ENCODE measurements at regions not wholly inside any gene's neighbourhood (a gene's known extent, or its start where the extent isn't known, plus 50 kb on each side); places are given as distances from the start of the nearest gene placed in this dataset.

DNA sequence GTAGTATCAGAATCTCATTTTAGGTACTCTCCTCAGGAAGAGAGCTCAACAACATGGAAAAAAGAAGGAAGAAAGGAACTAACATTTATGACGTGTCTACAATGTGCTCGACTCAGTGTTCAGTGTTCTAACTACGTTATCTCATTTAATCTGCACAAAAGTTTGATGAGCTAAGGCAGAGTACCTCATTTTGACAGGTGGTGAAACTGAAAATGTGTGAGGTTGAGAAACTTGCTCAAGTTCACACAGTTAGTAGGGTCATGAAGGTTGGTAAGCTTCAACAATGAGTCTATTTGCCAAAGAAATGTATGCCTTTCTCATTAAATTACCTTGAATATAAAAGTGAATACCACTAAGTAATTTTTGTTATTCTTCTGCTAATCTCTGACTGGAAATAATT, 165.1 kb downstream of the CAAP1 start:
- Histone ChIP-seq H3K27me3 (peaks cover 0 to 9% (median 0%) of the 10 kb centered on the region in 7 donors), H3K27ac (no peak overlapping the region), H3K4me1 (no peaks in the 10 kb centered on the region), H3K9me3 (peaks cover 0 to 9% (median 0%) of the 10 kb centered on the region in 11 donors), H3K36me3 (no peaks in the 10 kb centered on the region), H3K4me3 (no peak overlapping the region)
- TF ChIP-seq, protein P1, sequence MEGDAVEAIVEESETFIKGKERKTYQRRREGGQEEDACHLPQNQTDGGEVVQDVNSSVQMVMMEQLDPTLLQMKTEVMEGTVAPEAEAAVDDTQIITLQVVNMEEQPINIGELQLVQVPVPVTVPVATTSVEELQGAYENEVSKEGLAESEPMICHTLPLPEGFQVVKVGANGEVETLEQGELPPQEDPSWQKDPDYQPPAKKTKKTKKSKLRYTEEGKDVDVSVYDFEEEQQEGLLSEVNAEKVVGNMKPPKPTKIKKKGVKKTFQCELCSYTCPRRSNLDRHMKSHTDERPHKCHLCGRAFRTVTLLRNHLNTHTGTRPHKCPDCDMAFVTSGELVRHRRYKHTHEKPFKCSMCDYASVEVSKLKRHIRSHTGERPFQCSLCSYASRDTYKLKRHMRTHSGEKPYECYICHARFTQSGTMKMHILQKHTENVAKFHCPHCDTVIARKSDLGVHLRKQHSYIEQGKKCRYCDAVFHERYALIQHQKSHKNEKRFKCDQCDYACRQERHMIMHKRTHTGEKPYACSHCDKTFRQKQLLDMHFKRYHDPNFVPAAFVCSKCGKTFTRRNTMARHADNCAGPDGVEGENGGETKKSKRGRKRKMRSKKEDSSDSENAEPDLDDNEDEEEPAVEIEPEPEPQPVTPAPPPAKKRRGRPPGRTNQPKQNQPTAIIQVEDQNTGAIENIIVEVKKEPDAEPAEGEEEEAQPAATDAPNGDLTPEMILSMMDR (IDR thresholded peaks at IDR 0.05) = no peak
- ATAC-seq (no peak), DNase-seq (no peak)
- WGBS, 2 donors = 62 to 64% methylated on average over 3 of the region's 3 CpGs
- intact Hi-C loops (cut with DNase I) = no loop called here

GRCh38 chr9:26725573-26725972, 167.0 kb downstream of the CAAP1 start:
- Histone ChIP-seq H3K4me3 (no peak overlapping the region), H3K27me3 (peaks cover 0 to 28% (median 10%) of the 10 kb centered on the region in 7 donors), H3K27ac (no peak overlapping the region), H3K36me3 (no peaks in the 10 kb centered on the region), H3K4me1 (no peaks in the 10 kb centered on the region), H3K9me3 (peaks cover 0 to 2% (median 0%) of the 10 kb centered on the region in 11 donors)
- DNase-seq (no peak), ATAC-seq (no peak)
- intact Hi-C loops (cut with DNase I) = no loop called here
- 13 to 21% methylated on average over 3 of the region's 3 CpGs for whole genome bisulfite sequencing, 2 donors
- TF ChIP-seq, protein P1 (IDR thresholded peaks at IDR 0.05) = no peak

DNA sequence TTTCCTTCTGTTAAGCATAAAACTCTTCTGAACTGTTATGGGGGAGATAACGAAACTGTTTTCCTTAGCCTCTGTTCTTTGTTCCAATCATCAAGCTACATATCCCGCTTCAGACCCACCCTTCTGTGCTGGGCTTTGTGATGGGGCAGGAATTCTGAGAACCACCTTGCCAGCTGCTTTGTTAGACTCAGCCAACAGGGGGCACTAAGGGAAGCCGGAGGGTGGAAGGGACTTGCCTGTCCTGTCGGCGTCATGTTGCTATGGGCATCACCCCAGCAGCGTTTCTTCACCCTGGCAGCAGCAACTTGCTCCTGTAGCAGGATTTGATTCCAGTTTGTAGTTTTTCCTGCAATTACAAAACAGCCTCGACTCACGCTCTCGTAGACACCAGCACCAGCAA, 169.1 kb downstream of the CAAP1 start:
- no peak overlapping the region for H3K4me3 ChIP-seq
- no peak overlapping the region for H3K27ac ChIP-seq
- intact Hi-C loops (cut with DNase I) = no loop called here
- WGBS, 2 donors = 22 to 28% methylated on average over 9 of the region's 9 CpGs
- peaks cover 0 to 37% (median 20%) of the 10 kb centered on the region in 7 donors for H3K27me3 ChIP-seq
- DNase-seq = no peak
- TF ChIP-seq, protein P1 (IDR thresholded peaks at IDR 0.05) = peak in 1 of 9 donors; percentile 31
- no peaks in the 10 kb centered on the region for H3K36me3 ChIP-seq
- no peaks in the 10 kb centered on the region for H3K9me3 ChIP-seq
- H3K4me1 ChIP-seq = no peaks in the 10 kb centered on the region
- no peak for ATAC-seq

- Histone ChIP-seq H3K4me3 (no peak overlapping the region), H3K4me1 (no peaks in the 10 kb centered on the region), H3K27me3 (peaks cover 0 to 37% (median 20%) of the 10 kb centered on the region in 7 donors), H3K36me3 (no peaks in the 10 kb centered on the region), H3K9me3 (no peaks in the 10 kb centered on the region), H3K27ac (no peak overlapping the region)
- WGBS, 2 donors = 71 to 84% methylated on average over 6 of the region's 6 CpGs
- DNase-seq (no peak), ATAC-seq (no peak)
- TF ChIP-seq, protein P1 (IDR thresholded peaks at IDR 0.05) = no peak
- intact Hi-C loops (cut with DNase I) = no loop called here
Measured at GRCh38 chr9:26722755-26723154, 169.8 kb downstream of the CAAP1 start.
